Activated T-cell treated with anti-CD3 and anti-CD28 coated beads, Interleukin-2, amount 50 U/mL, for 72 hours (primary cell): ENCODE measurements at regions not wholly inside any gene's neighbourhood (a gene's known extent, or its start where the extent isn't known, plus 50 kb on each side); places are given as distances from the start of the nearest gene placed in this dataset.

Experiments
- ATAC-seq, 2 donors: fragments of 150-1000 bp; cut with Tn5 transposase; replicated peaks in 1 of 2; 2 replicates each; pipeline ENCODE4 v1.10.0; 2021; ENCODE audit warnings: moderate library complexity in 2 of 2, mild to moderate bottlenecking in 1 of 2
- DNase-seq, 2 donors: peaks; one replicate each; pipeline ENCODE4 v3.0.0; 2021 to 2022; ENCODE audit warnings: mixed read lengths in 1 of 2
- H3K27ac Mint-ChIP-seq: one replicate; pipeline ENCODE4 v1.8.0; 2022; ENCODE audit warnings: mild to moderate bottlenecking, moderate library complexity, mixed read lengths
- H3K27me3 Mint-ChIP-seq: one replicate; pipeline ENCODE4 v1.8.0; 2022; ENCODE audit warnings: low read depth, mixed read lengths
- H3K36me3 Mint-ChIP-seq, 2 donors: one replicate each; pipeline ENCODE4 v1.8.0; 2022; ENCODE audit warnings: mixed read lengths in 2 of 2, mild to moderate bottlenecking in 1 of 2; ENCODE audit not compliant: insufficient read depth in 2 of 2
- H3K4me1 Mint-ChIP-seq: one replicate; pipeline ENCODE4 v1.8.0; 2022; ENCODE audit warnings: low read depth, mixed read lengths
- H3K4me3 Mint-ChIP-seq, 2 donors: one replicate each; pipeline ENCODE4 v1.8.0; 2022; ENCODE audit warnings: mild to moderate bottlenecking in 2 of 2, mixed read lengths in 2 of 2, moderate library complexity in 2 of 2
- H3K9me3 Mint-ChIP-seq, 2 donors: one replicate each; pipeline ENCODE4 v1.8.0; 2022; ENCODE audit warnings: mixed read lengths in 2 of 2

DNA sequence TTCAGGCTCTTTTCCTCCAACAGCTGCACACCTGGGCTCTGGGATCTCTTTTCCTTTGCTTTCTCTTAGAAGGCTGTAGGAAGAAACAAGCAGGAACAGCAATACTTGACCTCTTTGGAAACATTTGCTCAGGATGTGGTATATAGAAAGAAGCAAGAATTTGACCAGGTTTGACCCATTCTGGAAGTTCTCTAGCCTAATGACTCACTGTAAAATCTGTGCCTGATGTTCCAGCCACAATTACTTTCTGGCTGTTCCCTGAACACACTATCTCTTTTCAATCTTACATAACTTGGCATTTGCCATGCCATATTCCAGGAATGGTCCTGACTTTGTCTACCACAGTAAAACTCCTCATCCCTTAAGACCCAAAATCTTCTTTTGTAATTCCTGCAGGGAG is 419.9 kb upstream of the DAB1 start:
- ATAC-seq, result no peak
- H3K4me3 Mint-ChIP-seq, result no peak overlapping the region

DNA sequence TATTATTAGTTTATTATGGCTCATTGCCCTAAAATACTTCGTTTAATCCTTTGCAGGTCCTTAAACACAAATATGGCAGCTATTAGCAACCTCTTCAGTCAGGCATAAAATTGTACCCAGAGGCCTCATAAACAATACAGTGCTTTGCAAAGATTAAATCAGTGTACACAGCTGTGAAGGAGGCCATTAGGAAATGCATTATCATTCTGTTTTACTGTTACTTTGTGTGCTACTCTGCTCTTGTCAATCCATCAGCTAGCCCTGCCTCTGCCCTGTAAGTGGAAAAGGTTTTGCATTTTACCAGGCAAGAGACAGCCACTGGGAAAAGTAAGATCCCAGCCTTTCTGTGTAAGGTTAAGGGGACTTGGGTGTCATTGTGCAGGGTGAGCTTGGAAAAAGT is 415.7 kb upstream of the DAB1 start:
- H3K4me1 Mint-ChIP-seq, result no peaks in the 10 kb centered on the region
- ATAC-seq (no peak), DNase-seq (no peak)
- no peak overlapping the region for H3K4me3 Mint-ChIP-seq
- peaks cover 5 to 11% of the 10 kb centered on the region in 2 donors for H3K9me3 Mint-ChIP-seq
- H3K36me3 Mint-ChIP-seq, result peaks cover 4 to 5% of the 10 kb centered on the region in 2 donors
- H3K27ac Mint-ChIP-seq, result no peak overlapping the region
- H3K27me3 Mint-ChIP-seq, result no peaks in the 10 kb centered on the region

More for the DNA sequence above, 419.9 kb upstream of the DAB1 start:
- Mint-ChIP-seq H3K27me3 (no peaks in the 10 kb centered on the region), H3K36me3 (peaks cover 4 to 5% of the 10 kb centered on the region in 2 donors), H3K27ac (no peak overlapping the region), H3K4me1 (no peaks in the 10 kb centered on the region), H3K9me3 (peaks cover 5 to 11% of the 10 kb centered on the region in 2 donors)
- no peak for DNase-seq

DNA sequence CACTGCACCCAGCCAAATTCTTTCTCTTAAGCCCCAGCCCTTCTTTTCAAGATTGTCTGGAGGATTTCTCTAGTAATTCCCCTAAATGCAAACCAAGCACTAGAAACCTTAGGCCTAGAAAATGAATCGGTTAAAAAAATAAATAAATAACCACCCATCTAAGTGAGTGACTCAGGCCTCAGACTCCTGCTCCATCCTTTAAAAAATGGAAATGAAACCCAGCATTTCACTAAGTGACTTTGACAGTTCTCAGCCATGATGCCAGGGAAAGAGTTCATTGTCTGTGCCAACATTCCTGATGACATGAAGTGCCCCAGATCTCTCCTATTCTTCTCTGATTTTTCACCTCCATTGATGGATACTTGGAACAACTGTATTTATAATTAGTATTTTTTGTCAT is 415.2 kb upstream of the DAB1 start:
- H3K36me3 Mint-ChIP-seq, result peaks cover 4 to 5% of the 10 kb centered on the region in 2 donors
- no peak for DNase-seq

GRCh38 chr1:57835620-57836019 is 411.8 kb upstream of the DAB1 start:
- H3K4me1 Mint-ChIP-seq, result no peaks in the 10 kb centered on the region
- ATAC-seq, result no peak
- H3K27me3 Mint-ChIP-seq, result no peaks in the 10 kb centered on the region
- DNase-seq, result no peak
- H3K36me3 Mint-ChIP-seq, result peaks cover 1 to 2% of the 10 kb centered on the region in 2 donors
- peaks cover 3 to 5% of the 10 kb centered on the region in 2 donors for H3K9me3 Mint-ChIP-seq
- H3K4me3 Mint-ChIP-seq, result no peak overlapping the region
- H3K27ac Mint-ChIP-seq, result no peak overlapping the region

More for the DNA sequence above, 415.2 kb upstream of the DAB1 start:
- peaks cover 5 to 11% of the 10 kb centered on the region in 2 donors for H3K9me3 Mint-ChIP-seq
- H3K4me3 Mint-ChIP-seq, result no peak overlapping the region
- ATAC-seq, result no peak
- H3K27ac Mint-ChIP-seq, result no peak overlapping the region
- no peaks in the 10 kb centered on the region for H3K27me3 Mint-ChIP-seq
- no peaks in the 10 kb centered on the region for H3K4me1 Mint-ChIP-seq

GRCh38 chr1:57833296-57833695 is 409.4 kb upstream of the DAB1 start:
- no peak for DNase-seq
- H3K27me3 Mint-ChIP-seq, result no peaks in the 10 kb centered on the region
- no peak overlapping the region for H3K27ac Mint-ChIP-seq
- ATAC-seq, result no peak
- no peaks in the 10 kb centered on the region for H3K36me3 Mint-ChIP-seq
- H3K4me1 Mint-ChIP-seq, result no peaks in the 10 kb centered on the region
- H3K9me3 Mint-ChIP-seq, result peaks cover 0 to 1% of the 10 kb centered on the region in 2 donors
- no peak overlapping the region for H3K4me3 Mint-ChIP-seq

DNA sequence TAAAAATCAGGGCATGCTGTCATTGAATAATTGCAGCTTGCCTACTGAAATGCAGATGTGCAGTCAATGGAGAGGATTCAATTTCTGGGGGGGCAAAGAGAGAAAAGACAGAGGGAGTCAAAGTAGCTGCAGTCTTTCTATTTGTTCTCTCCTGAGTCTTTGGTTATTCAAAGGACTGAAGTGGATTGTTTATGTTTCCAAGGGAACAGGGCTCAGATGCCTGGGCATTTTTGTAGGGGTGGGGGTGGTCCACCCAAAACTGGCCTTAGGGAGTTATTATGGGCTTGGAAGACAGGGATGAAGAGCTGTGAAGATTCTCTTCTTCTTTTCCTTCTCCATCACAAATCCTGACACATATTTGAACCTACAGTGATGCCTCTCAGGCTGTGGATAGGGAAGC is 408.8 kb upstream of the DAB1 start:
- no peak overlapping the region for H3K27ac Mint-ChIP-seq
- H3K9me3 Mint-ChIP-seq, result peaks cover 0 to 1% of the 10 kb centered on the region in 2 donors
- DNase-seq (no peak), ATAC-seq (no peak)
- no peak overlapping the region for H3K4me3 Mint-ChIP-seq
- H3K27me3 Mint-ChIP-seq, result no peaks in the 10 kb centered on the region
- H3K4me1 Mint-ChIP-seq, result no peaks in the 10 kb centered on the region
- H3K36me3 Mint-ChIP-seq, result no peaks in the 10 kb centered on the region

- Mint-ChIP-seq H3K27ac (no peak overlapping the region), H3K4me1 (no peaks in the 10 kb centered on the region), H3K27me3 (no peaks in the 10 kb centered on the region), H3K4me3 (no peak overlapping the region), H3K36me3 (no peaks in the 10 kb centered on the region), H3K9me3 (peaks cover 0 to 1% of the 10 kb centered on the region in 2 donors)
- DNase-seq, result no peak
- no peak for ATAC-seq
These were observed 407.8 kb upstream of the DAB1 start for GRCh38 chr1:57831624-57832023.

- H3K4me1 Mint-ChIP-seq, result no peaks in the 10 kb centered on the region
- H3K27me3 Mint-ChIP-seq, result no peaks in the 10 kb centered on the region
- H3K4me3 Mint-ChIP-seq, result no peak overlapping the region
- H3K9me3 Mint-ChIP-seq, result peaks cover 0 to 1% of the 10 kb centered on the region in 2 donors
- no peak overlapping the region for H3K27ac Mint-ChIP-seq
- ATAC-seq (no peak), DNase-seq (no peak)
- H3K36me3 Mint-ChIP-seq, result no peaks in the 10 kb centered on the region
These were observed 402.7 kb upstream of the DAB1 start for GRCh38 chr1:57826535-57826934.

DNA sequence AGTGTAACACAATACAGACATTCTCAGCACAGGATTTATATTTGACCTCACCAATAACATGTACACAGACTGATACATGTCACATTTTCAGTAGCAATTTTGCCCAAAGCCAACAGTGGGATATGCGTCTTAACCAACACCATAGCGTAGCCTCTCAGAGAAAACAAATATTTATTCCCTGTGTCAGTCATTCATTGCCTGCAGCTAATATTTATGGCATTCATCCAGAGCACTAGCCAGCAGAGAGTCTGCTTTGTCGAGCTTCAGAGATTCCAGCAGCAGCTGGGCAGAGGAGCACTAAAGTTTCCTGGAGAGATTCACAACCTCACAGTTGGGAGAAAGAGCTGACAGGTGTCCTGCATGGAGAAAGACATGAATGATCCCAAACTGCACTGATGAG is 400.7 kb upstream of the DAB1 start:
- no peaks in the 10 kb centered on the region for H3K9me3 Mint-ChIP-seq
- no peaks in the 10 kb centered on the region for H3K36me3 Mint-ChIP-seq
- DNase-seq, result no peak
- no peaks in the 10 kb centered on the region for H3K4me1 Mint-ChIP-seq
- H3K27ac Mint-ChIP-seq, result no peak overlapping the region
- peaks cover 8% of the 10 kb centered on the region for H3K27me3 Mint-ChIP-seq
- no peak for ATAC-seq
- no peak overlapping the region for H3K4me3 Mint-ChIP-seq

GRCh38 chr1:57820356-57821095 is 396.7 kb upstream of the DAB1 start:
- H3K27ac Mint-ChIP-seq, result no peak overlapping the region
- peaks cover 8% of the 10 kb centered on the region for H3K27me3 Mint-ChIP-seq
- no peak for DNase-seq
- no peaks in the 10 kb centered on the region for H3K4me1 Mint-ChIP-seq
- H3K36me3 Mint-ChIP-seq, result no peaks in the 10 kb centered on the region
- H3K4me3 Mint-ChIP-seq, result no peak overlapping the region
- peaks cover 0 to 1% of the 10 kb centered on the region in 2 donors for H3K9me3 Mint-ChIP-seq
- no peak for ATAC-seq

GRCh38 chr1:57819893-57820292 is 396.0 kb upstream of the DAB1 start:
- H3K27ac Mint-ChIP-seq, result no peak overlapping the region
- no peak for DNase-seq
- H3K36me3 Mint-ChIP-seq, result no peaks in the 10 kb centered on the region
- ATAC-seq, result no peak
- H3K9me3 Mint-ChIP-seq, result peaks cover 0 to 1% of the 10 kb centered on the region in 2 donors
- H3K4me3 Mint-ChIP-seq, result no peak overlapping the region
- H3K27me3 Mint-ChIP-seq, result peaks cover 8% of the 10 kb centered on the region
- H3K4me1 Mint-ChIP-seq, result no peaks in the 10 kb centered on the region

GRCh38 chr1:57803586-57803985 is 379.7 kb upstream of the DAB1 start:
- ATAC-seq, result no peak
- H3K27me3 Mint-ChIP-seq, result no peaks in the 10 kb centered on the region
- no peak for DNase-seq
- H3K27ac Mint-ChIP-seq, result no peak overlapping the region
- peaks cover 0 to 3% of the 10 kb centered on the region in 2 donors for H3K9me3 Mint-ChIP-seq
- no peaks in the 10 kb centered on the region for H3K36me3 Mint-ChIP-seq
- H3K4me3 Mint-ChIP-seq, result no peak overlapping the region
- no peaks in the 10 kb centered on the region for H3K4me1 Mint-ChIP-seq

DNA sequence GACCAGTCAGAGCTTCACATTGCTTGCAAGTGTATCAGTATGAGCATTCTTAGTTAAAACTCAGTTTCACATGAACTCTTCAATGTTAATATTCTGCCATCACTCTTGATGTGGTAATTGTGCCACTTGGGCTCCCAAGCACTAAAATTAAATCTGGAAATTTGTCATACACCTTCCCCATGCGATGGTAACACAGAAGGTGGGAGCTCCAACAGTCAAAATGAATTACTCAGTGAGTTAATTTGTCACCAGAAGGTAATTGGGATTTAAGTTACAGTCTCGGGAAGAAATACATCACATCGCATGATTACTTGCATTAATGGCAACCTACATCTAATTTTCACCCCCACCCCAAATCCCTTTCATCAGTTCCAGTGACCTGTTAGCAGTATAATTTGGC is 376.5 kb upstream of the DAB1 start:
- peaks cover 7% of the 10 kb centered on the region for H3K27me3 Mint-ChIP-seq
- no peak overlapping the region for H3K27ac Mint-ChIP-seq
- H3K4me3 Mint-ChIP-seq, result no peak overlapping the region
- H3K36me3 Mint-ChIP-seq, result no peaks in the 10 kb centered on the region
- DNase-seq (no peak), ATAC-seq (no peak)
- H3K4me1 Mint-ChIP-seq, result no peaks in the 10 kb centered on the region
- peaks cover 0 to 2% of the 10 kb centered on the region in 2 donors for H3K9me3 Mint-ChIP-seq

DNA sequence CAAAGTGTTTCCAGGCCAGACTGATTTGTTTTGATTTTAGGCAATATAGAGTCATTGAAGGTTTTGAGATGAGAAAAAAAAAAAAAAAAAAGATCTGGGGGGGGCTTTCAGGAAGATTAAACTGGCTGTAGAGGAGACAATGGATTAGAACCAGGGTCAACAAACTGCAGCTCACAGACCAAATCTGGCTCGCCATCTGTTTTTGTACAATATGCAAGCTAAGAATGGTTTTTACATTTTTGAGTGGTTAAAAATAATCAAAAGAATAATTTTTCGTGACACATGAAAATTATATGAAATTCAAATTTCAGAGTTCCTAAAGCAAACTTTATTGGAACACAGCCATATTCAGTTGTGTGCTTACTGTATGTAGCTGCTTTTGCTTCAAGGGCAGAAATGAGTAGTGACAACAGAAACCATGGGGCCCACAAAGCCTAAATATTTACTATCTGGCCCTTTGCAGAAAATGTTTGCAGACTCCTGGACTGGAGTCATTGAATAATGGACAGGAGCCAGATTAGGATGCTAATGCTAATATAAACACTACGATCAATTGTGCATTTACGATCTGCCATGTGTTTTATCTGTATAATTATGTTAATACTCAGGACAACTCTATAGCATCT is 375.7 kb upstream of the DAB1 start:
- H3K36me3 Mint-ChIP-seq, result no peaks in the 10 kb centered on the region
- no peaks in the 10 kb centered on the region for H3K4me1 Mint-ChIP-seq
- no peak for ATAC-seq
- H3K9me3 Mint-ChIP-seq, result peaks cover 0 to 2% of the 10 kb centered on the region in 2 donors
- peaks cover 7% of the 10 kb centered on the region for H3K27me3 Mint-ChIP-seq
- no peak for DNase-seq
- H3K27ac Mint-ChIP-seq, result no peak overlapping the region
- H3K4me3 Mint-ChIP-seq, result no peak overlapping the region
